Right hindlimb (tissue), 1 donor: ENCODE measurements at regions not wholly inside any gene's neighbourhood (a gene's known extent, or its start where the extent isn't known, plus 50 kb on each side); places are given as distances from the start of the nearest gene placed in this dataset.

Source experiments
- DNase-seq: peaks from one replicate; pipeline ENCODE4 v3.0.0-alpha.2; 2018

DNA sequence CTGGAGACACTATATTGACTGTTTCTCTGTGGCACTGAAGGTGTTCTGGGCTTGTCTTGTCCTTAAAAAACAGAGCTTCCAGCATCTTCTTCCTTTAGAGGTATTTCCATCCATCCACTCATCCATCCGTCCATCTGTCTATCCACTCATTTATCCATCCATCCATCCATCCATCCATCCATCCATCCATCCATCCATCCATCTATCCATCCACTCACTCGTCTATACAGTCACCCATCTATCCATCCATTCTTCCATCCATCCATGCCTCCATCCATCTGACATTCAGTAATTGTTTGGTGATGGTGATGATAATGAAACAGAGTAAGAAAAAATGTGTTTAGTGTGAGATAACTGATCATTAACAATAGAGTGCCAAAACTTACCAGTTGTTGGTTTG, 334.8 kb downstream of the NSG2 start:
- no peak for DNase-seq

DNA sequence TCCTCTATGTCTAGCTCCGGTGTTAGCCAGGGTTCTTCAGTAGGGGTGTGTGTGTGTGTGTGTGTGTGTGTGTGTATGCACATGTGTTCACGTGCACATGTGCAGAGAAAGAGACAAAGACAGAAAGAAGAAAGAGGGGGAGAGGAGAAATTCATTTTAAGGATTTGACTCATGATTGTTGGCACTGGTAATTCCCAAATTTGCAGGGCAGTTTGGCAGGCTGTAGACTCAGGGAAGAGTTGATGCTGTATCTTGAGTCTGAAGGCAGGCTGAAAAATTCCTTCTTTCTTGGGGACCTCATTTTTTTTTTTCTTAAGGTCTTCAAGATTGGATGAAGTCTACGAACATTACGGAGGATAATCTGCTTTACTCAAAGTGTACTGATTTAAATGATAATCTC, 335.7 kb downstream of the NSG2 start:
- no peak for DNase-seq

DNA sequence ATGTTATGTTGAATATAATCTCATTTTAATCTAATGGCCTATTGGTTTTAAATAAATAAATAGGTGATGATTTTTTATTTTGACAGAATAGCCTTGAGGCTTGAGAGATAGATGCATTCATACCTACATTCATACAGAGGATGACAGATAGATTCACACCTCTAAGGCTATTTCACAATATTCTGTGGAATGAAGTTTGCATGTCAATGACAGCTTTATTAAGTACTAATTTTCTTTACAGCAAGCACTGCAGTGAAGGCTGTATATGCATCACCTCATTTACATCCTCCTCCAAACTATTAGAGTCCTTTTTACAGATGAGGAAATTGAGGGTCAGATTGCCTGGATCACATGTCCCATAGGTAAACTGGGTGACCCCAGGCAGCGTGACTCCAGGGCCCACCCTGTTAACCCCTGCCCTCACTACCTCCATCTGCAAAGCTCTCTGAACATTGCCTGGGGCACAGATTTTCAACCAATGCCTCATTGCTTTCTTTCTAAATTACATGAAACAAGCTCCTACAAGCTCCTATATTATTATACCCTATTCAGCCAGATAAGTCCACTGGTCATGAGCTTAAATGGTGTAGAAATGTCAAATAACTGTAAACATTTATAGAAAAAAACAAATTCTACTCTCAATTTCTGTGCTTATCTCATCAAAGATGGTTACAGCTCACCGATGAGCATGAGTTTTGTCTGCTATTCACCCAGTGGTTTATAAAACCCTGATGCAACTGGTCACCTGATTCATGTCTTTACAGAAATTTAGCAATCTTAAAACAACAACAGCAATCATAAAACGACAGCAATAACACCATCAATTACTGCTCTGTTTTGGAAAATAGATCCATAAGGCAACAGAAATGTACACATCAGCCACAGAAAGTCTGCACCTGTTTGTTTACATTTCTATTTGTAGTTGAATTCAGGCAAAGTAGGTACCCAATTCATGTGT, 338.0 kb downstream of the NSG2 start:
- DNase-seq: no peak

DNA sequence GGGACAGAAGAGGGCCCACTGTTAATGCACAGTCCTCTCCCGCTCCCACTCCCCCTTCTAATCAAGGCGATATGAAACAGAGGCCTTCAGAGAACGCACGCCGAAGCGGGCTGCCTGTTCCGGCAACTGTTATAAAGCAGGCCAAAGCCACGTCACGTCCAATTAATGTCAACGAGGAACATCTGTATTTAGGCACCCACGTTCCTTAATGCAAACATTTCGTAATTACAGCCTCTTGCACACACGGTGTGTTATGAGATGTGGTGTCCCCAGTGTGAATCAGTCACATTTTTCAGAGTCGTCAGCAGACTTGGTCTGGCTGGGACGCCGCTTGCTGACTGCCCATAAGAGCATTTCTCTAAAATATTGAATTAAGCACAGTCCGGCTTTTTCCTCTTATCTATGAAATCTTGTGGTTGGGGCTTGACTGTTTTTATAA, 339.0 kb downstream of the NSG2 start:
- peak; percentile 33 for DNase-seq

DNA sequence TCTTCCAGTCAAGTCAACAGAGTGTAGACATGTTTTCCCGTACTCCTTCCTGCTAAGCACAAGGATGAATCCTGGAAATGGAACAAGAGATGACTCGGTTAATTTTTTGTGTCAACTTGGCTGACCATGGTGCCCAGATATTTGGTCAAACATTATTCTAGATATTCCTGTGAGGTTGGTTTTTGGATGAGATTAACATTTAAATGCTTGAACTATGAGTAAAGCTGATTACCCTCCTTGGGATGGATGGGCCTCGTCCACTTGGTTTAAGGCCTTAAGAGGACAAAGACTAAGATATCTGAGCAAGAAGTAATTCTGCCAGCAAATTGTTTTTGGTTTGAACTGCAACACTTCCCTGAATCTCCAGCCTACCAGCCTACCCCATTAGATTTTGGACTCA, 338.1 kb upstream of the MSX2 start:
- DNase-seq: no peak

DNA sequence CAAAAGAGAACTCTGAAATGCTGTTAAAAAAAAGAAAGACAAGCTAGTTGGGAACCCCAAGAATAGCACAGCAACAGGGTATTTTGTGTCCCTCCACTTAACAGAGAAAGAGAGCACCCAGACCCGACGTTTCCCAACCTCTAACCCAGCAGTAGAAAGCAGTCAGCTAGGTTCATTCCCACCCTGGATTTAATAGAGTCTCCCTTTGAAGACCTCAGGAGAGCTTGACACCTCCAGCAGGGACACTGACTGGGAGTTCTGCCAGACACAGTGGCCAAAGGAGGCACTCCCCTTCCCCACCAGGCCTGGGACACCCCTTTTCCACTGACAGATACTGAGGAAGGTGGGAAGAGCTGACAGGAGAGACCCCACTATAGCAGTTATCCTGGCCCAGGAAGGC, 337.5 kb upstream of the MSX2 start:
- no peak for DNase-seq

DNA sequence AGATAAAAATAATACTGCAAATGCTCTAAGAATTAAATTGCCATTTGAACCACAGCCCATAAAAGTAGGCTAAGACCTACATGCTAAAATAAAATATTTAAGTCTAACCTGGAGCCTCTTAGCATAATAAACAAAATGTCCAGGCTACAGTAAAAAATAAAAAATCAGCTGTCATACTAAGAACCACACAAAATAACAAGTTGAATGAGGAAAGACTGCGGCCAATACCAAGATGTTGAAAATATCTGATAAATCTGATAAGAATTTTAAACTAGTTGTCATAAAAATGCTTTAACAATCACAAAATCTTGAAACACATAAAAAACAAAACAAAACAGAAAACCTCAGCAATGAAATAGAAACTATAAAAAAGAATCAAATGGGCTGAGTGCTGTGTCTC, 336.9 kb upstream of the MSX2 start:
- no peak for DNase-seq

DNA sequence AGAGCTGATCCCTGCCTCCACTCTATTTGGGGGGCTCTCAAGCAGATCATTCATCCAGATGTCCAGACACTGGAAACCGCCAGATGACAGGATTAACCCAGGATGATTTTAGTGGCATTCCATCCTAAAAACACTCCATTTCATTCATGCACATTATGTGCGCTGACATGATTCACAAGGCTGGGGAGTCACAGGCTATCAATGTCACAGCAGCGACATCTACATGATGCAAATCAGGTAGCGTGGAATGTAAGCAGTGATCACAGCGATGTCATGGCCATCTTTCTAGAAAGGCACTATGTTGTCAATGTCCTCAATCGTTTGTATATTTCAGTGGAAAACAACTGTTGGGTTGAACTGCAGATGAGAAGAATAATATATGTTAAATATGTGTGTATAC, 331.5 kb upstream of the MSX2 start:
- no peak for DNase-seq

DNA sequence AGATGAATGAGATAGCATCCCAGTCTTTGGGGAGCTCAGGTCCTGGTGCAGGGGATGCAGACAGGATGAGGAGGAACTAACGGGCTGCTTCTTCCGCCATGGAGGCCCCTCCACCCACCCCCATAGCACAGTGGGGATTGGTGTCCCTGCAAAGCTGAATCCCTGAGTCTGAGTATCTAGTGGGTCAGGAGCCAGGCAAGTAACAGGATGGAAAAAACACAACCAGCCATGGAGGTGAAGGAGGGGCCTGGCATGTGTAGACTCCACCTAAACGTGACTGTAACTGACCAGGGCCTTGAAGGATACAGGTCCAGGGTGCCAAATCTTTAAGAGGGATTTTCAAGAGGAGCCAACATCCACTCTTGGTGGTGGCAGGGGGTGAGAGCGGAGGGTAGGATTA, 327.8 kb upstream of the MSX2 start:
- DNase-seq: no peak

DNA sequence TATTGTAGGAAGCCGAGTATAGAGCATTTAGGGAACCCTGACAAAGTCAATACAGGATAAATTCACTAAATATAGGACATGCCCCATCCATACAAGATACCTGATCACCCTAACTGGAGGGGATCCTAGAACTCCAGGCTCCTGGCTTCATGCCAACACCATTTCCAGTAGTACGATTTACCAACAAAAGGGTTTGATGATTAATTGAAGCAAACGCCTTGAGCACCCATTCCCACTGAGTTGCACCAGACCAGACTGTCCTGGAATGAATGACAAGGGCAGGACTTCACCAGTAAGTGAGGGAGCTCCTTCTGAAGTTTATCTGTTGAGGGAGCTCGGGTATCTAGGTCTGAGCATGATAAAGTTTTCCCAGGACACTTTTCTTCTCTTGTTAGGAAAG, 327.2 kb upstream of the MSX2 start:
- no peak for DNase-seq

DNA sequence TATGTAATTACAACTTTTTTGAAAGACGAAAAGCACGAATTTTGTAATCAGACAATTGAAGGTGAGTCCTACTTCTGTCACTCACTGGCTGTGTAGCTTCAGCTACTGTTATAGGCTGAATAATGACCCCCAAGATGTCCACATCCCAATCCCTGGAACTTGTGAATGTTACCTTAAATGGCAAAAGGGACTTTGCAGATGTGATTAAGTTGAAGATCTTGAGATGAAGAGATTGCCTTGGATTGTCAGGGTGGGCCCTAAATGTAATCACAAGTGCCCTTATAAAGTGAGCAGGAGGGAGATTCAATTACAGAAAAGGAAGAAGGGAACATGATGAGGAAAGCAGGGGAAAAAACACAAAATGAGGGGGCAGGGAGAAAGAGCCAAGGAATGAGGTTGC, 326.2 kb upstream of the MSX2 start:
- DNase-seq: no peak

DNA sequence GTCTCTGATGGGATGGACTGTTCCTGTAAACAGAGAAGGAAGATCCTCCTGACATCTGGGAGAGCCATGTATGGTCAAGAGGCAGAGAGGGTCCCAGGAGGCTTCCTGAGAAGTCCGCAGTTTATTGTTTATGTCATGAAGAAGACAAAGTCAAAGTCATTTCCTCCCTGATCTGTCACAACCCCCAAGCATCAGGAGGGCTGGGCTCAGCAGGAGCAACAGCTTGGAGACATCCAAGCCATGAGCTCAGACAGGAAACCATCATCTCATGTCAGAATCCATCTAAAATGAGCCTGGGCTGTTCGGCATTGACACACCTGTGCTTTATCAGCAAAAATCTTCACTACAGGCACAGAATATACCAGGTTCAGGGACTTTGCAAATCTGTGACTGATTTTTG, 325.0 kb upstream of the MSX2 start:
- DNase-seq: no peak

DNA sequence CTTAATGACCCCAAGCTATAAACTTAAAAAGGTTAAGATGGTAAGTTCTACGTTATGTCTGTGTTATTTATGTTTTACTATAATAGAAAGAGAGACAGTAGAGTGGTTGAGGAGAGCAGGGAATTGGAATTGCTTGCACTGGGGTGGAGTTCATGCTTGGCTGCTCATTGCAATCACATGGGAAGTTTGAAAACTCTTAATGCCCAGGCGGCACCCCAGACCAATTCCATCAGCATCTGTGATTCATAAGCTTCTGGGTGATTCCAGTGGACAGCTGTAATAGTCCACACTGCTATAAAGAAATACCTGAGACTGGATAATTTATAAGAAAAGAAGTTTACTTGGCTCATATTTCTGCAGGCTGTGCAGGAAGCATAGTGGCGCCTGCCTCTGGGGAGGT, 323.9 kb upstream of the MSX2 start:
- DNase-seq: no peak

DNA sequence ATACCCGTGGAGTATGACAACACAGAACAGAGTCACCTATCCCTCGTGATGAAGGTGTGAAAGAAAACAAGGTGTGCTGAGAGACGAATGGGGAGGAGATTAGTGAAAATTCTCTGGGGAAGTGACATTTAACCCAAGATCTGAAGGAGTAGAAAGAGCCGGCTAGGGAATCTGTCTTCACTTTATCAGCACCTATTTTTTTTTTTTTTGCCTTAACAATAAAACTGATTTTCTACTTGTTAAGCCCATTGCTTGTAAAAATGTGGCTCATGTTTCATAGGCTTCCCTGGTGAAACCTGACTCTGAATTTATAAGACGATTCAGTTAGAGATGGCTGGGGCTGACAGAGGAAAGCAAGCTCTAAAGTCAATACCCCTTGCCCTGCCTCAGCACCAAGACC, 322.6 kb upstream of the MSX2 start:
- DNase-seq: no peak

DNA sequence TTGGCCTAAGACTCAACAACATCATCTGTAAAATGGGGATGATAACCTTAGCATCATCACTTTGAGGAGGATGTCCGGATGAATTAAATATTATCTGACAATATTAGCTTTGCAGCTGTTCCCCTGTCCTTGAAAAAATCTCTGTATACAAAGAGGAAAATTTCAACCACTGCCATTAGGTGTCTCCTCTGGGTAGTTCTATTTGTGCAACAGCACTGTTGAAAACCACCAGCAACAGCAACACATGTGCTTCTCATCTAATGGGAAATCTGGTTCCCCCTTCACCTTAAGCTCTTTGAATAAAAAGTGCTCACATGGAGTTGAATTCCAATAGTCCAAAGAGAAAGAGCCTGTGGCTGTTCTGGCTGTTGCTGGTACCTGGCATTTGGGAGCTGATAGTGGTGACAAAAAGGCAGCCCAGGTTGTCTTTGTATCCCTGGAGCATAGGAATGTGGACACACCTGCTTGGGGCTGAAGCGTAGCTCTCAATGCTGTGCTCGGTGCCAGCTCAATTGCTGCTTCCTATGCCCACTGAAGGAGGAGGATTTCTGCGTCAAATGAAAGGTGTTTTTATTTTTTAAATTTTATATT, 322.1 kb upstream of the MSX2 start:
- DNase-seq: no peak

DNA sequence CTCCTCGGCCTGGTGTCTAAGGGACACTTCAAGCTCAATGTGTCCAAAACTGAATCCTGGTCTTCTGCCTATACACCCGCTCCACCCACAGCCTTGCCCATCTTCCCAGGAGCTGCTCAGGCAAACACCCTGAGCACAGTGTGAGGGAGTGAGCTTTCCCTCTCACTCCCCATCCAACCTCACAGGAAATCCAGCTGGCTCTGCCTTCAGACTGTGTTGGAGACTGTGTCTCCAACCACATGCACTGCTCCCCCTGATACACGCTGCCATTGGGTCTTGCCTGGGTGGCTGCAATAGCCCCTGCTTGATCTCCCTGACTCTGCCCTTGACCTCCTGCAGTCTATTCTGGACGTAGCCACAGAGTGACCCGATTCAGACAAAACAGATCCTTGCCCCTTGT, 319.5 kb upstream of the MSX2 start:
- no peak for DNase-seq

DNA sequence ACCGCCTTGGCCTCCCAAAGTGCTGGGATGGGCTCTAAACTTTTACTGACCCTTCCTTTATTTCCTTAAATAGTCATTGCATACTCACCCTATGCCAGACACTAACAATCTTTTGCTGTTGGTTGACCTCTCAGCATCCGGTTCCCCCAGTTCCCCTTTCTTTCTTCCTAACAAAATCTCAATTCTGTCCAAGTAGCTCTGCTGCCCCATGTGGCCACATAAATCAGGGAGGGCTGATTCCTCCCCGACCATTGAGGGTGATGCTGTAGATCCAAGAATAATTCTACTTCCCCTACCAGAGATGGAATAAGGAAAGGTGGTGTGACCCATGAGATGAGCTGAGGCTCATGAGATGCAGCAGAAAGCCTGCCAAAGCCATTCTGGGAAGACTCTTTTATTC, 315.3 kb upstream of the MSX2 start:
- no peak for DNase-seq

DNA sequence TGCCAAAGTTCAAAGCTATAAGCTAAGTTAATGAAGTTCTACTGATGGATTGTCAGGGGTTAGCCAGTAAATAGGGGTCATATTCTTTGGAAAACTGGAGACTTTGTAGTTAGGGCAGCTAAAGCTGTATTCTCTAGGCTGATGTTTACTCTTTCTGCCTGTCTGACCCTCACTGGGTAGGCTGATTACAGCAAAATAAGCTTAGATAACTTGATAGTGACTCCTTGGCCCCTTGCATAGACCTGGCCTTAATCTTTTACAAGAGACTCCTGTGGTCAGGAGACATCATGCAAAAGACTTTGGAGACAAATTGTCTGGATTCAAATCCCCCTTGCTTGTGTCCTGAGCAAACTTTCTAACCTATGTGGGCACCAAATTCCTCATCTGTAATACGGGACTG, 314.4 kb upstream of the MSX2 start:
- no peak for DNase-seq

DNA sequence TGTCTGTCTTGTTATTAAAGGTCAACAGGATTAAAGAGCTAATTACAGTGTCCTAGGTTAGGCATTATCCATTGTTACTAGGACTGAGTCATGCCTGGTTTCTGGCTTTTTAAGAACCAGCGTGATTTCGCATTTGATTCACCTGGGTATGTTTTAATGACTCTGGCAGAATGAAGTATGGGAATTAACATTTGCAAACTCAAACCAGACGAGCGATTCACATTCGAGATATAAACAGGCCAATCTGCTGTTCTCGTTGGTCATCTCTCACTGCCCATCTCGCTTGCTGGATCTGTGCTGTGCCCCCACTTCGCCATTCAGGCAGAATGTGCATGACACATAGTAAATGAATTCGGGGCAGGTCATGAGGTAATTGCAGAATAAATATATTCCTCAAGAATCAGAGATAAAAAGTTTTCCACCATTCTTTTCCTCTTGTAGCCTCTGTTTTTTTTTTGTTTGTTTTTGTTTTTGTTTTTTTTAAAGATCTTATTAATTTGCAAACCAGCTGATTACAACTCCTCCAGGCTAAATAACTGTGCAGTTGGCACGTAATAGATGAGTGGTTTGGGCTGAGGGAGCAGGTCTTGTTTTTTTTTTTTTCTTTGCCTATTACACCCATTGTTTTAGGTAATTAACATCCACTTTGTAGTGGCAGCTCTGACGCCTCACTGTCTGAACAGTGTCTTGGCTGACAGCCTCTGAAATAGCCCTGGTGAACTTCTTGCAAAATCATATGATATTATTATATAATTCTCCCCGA, 313.5 kb upstream of the MSX2 start:
- no peak for DNase-seq

DNA sequence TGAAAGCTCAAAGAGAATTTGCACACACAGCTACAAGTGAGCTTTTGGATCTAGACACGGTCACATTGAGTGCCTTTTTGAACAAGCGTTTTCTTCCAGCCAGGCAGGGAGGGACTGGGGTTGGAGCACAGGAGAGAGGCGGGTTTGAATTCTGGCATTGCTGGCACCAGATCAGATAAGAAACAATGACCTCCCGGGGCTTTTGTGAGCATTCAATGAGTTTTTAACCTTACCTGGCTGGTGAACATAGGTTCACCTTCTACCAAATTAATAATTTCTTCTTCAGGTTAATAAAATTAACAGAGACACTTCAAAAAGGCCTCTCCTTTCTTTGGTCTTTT, 312.9 kb upstream of the MSX2 start:
- no peak for DNase-seq

DNA sequence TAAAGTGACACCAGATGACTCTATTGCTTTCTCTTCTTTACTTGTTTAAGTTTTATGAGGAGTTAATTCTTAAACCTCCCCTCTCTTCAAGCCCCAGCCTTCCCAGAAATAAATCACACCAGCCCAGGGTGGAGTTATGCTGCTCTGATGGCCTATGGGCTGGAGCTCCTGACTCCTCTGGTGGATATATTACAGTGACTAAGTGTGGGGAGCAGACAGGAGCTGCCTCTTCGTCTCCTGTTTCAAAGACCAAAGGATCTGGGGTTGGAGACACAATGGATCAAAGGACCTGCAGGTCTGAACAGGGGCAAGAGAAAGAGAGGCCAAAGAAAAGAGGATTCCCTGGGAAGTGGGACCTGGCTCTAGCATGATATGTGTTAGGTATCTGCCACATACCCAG, 312.0 kb upstream of the MSX2 start:
- no peak for DNase-seq

DNA sequence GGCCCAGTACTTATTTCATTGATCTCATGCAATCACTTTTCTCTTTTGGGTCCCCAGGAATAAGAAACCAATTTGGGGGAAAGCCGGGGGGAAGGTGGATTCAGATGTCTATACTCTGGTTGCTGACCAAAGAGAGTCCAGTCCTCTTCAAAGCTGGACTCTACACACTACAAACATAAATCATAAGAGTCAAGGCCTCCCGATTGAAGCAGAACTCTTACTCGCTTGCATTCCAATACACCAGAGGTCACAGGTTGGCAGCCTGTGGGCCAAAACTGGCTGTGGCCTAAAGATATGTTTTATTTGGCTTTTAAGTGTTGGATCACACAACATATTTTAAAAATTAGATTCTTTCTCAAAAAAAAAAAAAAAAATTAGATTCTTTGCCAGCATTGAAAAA, 311.4 kb upstream of the MSX2 start:
- no peak for DNase-seq

DNA sequence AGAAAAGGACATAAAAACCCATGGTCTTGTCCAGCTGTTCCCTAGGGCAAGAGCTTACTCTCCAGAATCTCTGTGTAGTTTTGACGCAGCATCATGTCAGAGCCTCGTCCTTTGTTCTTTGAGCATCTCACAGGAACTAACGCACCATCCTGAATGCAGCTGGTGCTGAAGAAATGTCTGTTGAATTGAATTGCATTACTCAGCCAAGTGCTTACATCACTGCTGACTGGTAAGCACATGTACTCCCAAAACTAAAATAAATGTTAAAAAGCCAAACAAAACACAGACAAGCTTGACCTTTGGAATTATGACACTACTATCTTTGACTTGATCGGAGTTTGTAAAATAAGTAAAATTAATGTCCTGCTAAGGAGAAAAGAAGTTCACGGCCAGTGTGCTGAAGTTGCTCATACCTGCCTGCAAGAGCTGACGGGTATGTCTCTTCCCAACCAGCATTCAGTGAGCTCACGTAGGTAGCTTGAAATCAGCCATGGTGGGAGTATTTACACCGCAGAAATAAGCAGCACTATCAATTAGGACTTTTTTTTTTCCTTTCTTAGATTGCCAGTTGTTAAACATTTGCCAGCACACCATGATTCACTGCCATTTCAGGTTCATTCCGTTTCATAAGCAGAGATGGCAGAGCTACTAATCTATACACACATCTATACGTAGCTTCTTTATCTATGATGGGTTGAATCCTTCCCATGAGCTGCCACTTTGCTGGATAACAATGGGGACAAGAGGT, 310.6 kb upstream of the MSX2 start:
- DNase-seq: no peak
